Type B pancreatic cell (in vitro differentiated cells): ENCODE measurements at regions not wholly inside any gene's neighbourhood (a gene's known extent, or its start where the extent isn't known, plus 50 kb on each side); places are given as distances from the start of the nearest gene placed in this dataset.

ENCODE experiments used
- DNase-seq: peaks from one replicate; pipeline ENCODE4 v3.0.0; 2021; ENCODE audit warnings: mixed read lengths; ENCODE audit not compliant: unreplicated experiment; ENCODE audit errors: extremely low spot score
- H3K27ac Mint-ChIP-seq: 2 replicates; pipeline ENCODE4 v1.8.0; 2021; ENCODE audit warnings: mild to moderate bottlenecking, mixed read lengths
- H3K27me3 Mint-ChIP-seq: 2 replicates; pipeline ENCODE4 v1.8.0; 2021; ENCODE audit warnings: mixed read lengths
- H3K36me3 Mint-ChIP-seq: 2 replicates; pipeline ENCODE4 v1.8.0; 2021; ENCODE audit warnings: mixed read lengths
- H3K4me1 Mint-ChIP-seq: one replicate; pipeline ENCODE4 v1.8.0; 2021; ENCODE audit warnings: mixed read lengths; ENCODE audit not compliant: unreplicated experiment
- H3K4me3 Mint-ChIP-seq: 2 replicates; pipeline ENCODE4 v1.8.0; 2021; ENCODE audit warnings: mild to moderate bottlenecking, mixed read lengths
- H3K9me3 Mint-ChIP-seq: 2 replicates; pipeline ENCODE4 v1.8.0; 2021; ENCODE audit warnings: mixed read lengths
- TF ChIP-seq, protein P1 (sequence below): fragments of 200-600 bp; sonication (generic); conservative IDR thresholded peaks from 2 replicates; pipeline ENCODE4 v1.5.0; 2021; ENCODE audit warnings: antibody characterized with exemption, mild to moderate bottlenecking

DNA sequence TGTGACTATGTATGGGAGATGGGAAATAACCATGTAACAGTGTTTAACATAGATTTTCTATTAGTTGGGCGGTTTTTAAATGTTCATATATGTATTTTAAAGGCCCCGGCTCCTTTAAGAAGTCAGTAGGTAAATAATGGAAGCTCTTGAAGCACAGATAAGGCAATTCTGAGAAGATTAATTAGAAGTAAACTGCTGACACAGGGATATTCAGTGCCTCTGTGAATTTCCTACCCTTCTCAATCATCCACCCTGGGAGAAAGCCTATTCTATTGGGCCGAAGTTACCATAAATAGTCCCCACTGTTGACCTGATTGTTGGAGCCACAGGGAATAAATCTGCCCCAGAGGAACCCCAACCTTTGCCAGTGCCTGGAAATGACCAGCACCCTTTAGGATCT, 56.8 kb upstream of the SIX3 start:
- H3K27me3 Mint-ChIP-seq = peaks cover 39% of the 10 kb centered on the region
- no peak overlapping the region for H3K4me3 Mint-ChIP-seq
- no peaks in the 10 kb centered on the region for H3K4me1 Mint-ChIP-seq
- TF ChIP-seq, protein P1, sequence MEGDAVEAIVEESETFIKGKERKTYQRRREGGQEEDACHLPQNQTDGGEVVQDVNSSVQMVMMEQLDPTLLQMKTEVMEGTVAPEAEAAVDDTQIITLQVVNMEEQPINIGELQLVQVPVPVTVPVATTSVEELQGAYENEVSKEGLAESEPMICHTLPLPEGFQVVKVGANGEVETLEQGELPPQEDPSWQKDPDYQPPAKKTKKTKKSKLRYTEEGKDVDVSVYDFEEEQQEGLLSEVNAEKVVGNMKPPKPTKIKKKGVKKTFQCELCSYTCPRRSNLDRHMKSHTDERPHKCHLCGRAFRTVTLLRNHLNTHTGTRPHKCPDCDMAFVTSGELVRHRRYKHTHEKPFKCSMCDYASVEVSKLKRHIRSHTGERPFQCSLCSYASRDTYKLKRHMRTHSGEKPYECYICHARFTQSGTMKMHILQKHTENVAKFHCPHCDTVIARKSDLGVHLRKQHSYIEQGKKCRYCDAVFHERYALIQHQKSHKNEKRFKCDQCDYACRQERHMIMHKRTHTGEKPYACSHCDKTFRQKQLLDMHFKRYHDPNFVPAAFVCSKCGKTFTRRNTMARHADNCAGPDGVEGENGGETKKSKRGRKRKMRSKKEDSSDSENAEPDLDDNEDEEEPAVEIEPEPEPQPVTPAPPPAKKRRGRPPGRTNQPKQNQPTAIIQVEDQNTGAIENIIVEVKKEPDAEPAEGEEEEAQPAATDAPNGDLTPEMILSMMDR = no peak
- H3K36me3 Mint-ChIP-seq = no peaks in the 10 kb centered on the region
- DNase-seq = no peak
- no peak overlapping the region for H3K27ac Mint-ChIP-seq
- no peaks in the 10 kb centered on the region for H3K9me3 Mint-ChIP-seq

DNA sequence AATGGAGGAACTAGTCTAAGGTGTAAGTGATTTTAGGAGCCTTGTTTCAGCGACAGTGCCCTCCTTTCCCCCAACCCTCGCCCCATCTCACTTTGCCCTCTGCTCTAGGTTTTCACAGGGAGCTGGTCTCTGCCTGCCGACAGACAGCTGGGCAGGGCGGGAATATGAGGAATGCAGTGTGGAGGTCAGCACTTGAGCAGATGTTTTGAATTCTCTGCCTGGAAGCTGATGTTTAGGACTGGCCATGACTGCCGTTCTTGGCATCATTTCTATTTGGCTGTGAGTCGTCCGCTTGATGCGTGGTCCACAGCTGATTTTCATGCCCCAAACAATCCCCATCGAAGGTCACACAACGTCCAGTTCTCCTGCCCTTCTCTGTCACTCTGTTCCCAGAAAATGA, 55.1 kb upstream of the SIX3 start:
- no peaks in the 10 kb centered on the region for H3K9me3 Mint-ChIP-seq
- no peaks in the 10 kb centered on the region for H3K4me1 Mint-ChIP-seq
- no peak overlapping the region for H3K27ac Mint-ChIP-seq
- DNase-seq = no peak
- peaks cover 36% of the 10 kb centered on the region for H3K27me3 Mint-ChIP-seq
- TF ChIP-seq, protein P1 = no peak
- no peaks in the 10 kb centered on the region for H3K36me3 Mint-ChIP-seq
- no peak overlapping the region for H3K4me3 Mint-ChIP-seq

DNA sequence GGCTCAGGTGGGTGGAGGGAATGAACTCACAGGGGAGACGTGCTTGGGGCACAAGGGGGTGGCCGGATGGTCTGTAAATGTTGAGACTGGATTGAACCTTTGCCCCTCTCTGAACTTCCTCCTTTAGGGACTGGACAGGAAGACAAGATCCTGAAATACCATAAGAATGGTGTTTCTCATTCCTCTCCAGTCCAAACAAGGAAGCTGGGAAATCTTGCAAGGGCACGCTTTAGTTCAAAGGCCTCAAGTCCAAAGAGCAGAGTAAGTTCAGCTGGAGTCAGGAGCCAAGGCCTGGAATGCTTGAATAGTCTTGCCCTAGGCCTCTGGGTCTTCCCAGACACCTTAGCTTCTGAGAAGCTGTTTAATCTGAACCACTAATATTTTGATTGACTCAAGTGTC, 52.4 kb upstream of the SIX3 start:
- Mint-ChIP-seq H3K36me3 (no peaks in the 10 kb centered on the region), H3K27ac (no peak overlapping the region), H3K9me3 (no peaks in the 10 kb centered on the region), H3K4me3 (no peak overlapping the region), H3K27me3 (peaks cover 33% of the 10 kb centered on the region), H3K4me1 (no peaks in the 10 kb centered on the region)
- DNase-seq = no peak
- TF ChIP-seq, protein P1 = no peak
